ENCODE measurements at regions not wholly inside any gene's neighbourhood (a gene's known extent, or its start where the extent isn't known, plus 50 kb on each side); places are given as distances from the start of the nearest gene placed in this dataset.
"Not testable (repeated sequence)": the region's sequence is repeated elsewhere in the genome, so short reads cannot be mapped to it uniquely, and the experiment has no call there.

GRCh38 chr9:66812967-66813366, 87.6 kb upstream of the ZNF658 start:
- H3K27me3 ChIP-seq; H3K9me3 ChIP-seq; intact Hi-C loops (cut with DNase I); H3K27ac ChIP-seq; ATAC-seq; H3K4me1 ChIP-seq; DNase-seq; H3K36me3 ChIP-seq; H3K4me3 ChIP-seq; FAIRE-seq: not testable (repeated sequence)
- WGBS, 2 donors, result 54 to 58% methylated on average over 2 of the region's 2 CpGs

- DNase-seq; H3K27ac ChIP-seq; H3K9me3 ChIP-seq; H3K4me1 ChIP-seq; intact Hi-C loops (cut with DNase I); FAIRE-seq; H3K36me3 ChIP-seq; H3K4me3 ChIP-seq; ATAC-seq; H3K27me3 ChIP-seq: not testable (repeated sequence)
- 76 to 88% methylated on average over 2 of the region's 3 CpGs for WGBS, 2 donors
These were observed 86.5 kb upstream of the ZNF658 start for GRCh38 chr9:66814038-66814437.

GRCh38 chr9:66819510-66819909, 81.0 kb upstream of the ZNF658 start:
- H3K4me1 ChIP-seq; DNase-seq; ATAC-seq; H3K27me3 ChIP-seq; H3K36me3 ChIP-seq; H3K9me3 ChIP-seq; H3K27ac ChIP-seq; intact Hi-C loops (cut with DNase I); H3K4me3 ChIP-seq; FAIRE-seq: not testable (repeated sequence)

GRCh38 chr9:66820014-66820660, 80.4 kb upstream of the ZNF658 start:
- H3K9me3 ChIP-seq; H3K27me3 ChIP-seq; H3K4me3 ChIP-seq; H3K27ac ChIP-seq; H3K36me3 ChIP-seq; intact Hi-C loops (cut with DNase I); H3K4me1 ChIP-seq; FAIRE-seq; ATAC-seq; DNase-seq: not testable (repeated sequence)
- 68 to 80% methylated on average over 3 of the region's 5 CpGs for WGBS, 2 donors

GRCh38 chr9:66824169-66824568, 76.4 kb upstream of the ZNF658 start:
- WGBS, 2 donors, result 82 to 91% methylated on average over 6 of the region's 6 CpGs
- H3K9me3 ChIP-seq; intact Hi-C loops (cut with DNase I); DNase-seq; H3K27ac ChIP-seq; H3K36me3 ChIP-seq; H3K4me3 ChIP-seq; ATAC-seq; H3K4me1 ChIP-seq; H3K27me3 ChIP-seq; FAIRE-seq: not testable (repeated sequence)

- intact Hi-C loops (cut with DNase I); H3K4me1 ChIP-seq; H3K4me3 ChIP-seq; H3K36me3 ChIP-seq; H3K27me3 ChIP-seq; FAIRE-seq; H3K27ac ChIP-seq; H3K9me3 ChIP-seq; ATAC-seq; DNase-seq: not testable (repeated sequence)
- 96 to 97% methylated on average over 13 of the region's 13 CpGs for WGBS, 2 donors
These were observed 70.7 kb upstream of the ZNF658 start for GRCh38 chr9:66829853-66830252.

GRCh38 chr9:66830777-66831497, 69.6 kb upstream of the ZNF658 start:
- ATAC-seq; FAIRE-seq; H3K36me3 ChIP-seq; intact Hi-C loops (cut with DNase I); H3K4me3 ChIP-seq; H3K4me1 ChIP-seq; H3K27me3 ChIP-seq; H3K27ac ChIP-seq; H3K9me3 ChIP-seq: not testable (repeated sequence)
- peak in 1 of 6 donors; percentile 55 for DNase-seq
- WGBS, 2 donors, result 88% methylated on average over 15 of the region's 34 CpGs

- H3K4me3 ChIP-seq; H3K27me3 ChIP-seq; ATAC-seq; H3K9me3 ChIP-seq; intact Hi-C loops (cut with DNase I); H3K4me1 ChIP-seq; H3K36me3 ChIP-seq; DNase-seq; FAIRE-seq; H3K27ac ChIP-seq: not testable (repeated sequence)
- WGBS, 2 donors, result 60 to 73% methylated on average over 2 to 5 of the region's 7 CpGs
These were observed 68.3 kb upstream of the ZNF658 start for GRCh38 chr9:66832222-66832621.

GRCh38 chr9:66837242-66837937, 63.1 kb upstream of the ZNF658 start:
- H3K4me1 ChIP-seq; DNase-seq; H3K9me3 ChIP-seq; H3K27ac ChIP-seq; H3K27me3 ChIP-seq; FAIRE-seq; H3K4me3 ChIP-seq; intact Hi-C loops (cut with DNase I); H3K36me3 ChIP-seq: not testable (repeated sequence)
- 83 to 85% methylated on average over 2 of the region's 9 CpGs for WGBS, 2 donors
- ATAC-seq, result peak; percentile 50 to 74 (median 58)

Measured in pancreas (tissue), 10 donors.